Keratinocyte (primary cell): ENCODE measurements at regions not wholly inside any gene's neighbourhood (a gene's known extent, or its start where the extent isn't known, plus 50 kb on each side); places are given as distances from the start of the nearest gene placed in this dataset.

ENCODE experiments used
- EZH2 ChIP-seq: IDR thresholded peaks from one replicate; pipeline ENCODE4 v1.6.1; 2012; ENCODE audit warnings: inconsistent platforms, mild to moderate bottlenecking, low read length, moderate library complexity
- TF ChIP-seq, protein P1 (sequence below), 3 experiments: IDR thresholded peaks in 1 of 3; conservative IDR thresholded peaks in 1 of 3; optimal IDR thresholded peaks in 1 of 3; 2 replicates in 2 of 3; 3 replicates in 1 of 3; pipeline versions ENCODE3 to v1.5.1; 2011; ENCODE audit warnings: low read length in 3 of 3, mild to moderate bottlenecking in 3 of 3, moderate library complexity in 2 of 3, control low read depth in 1 of 3, inconsistent platforms in 1 of 3; ENCODE audit not compliant: insufficient read depth in 2 of 3; ENCODE audit errors: extremely low read depth in 1 of 3

DNA sequence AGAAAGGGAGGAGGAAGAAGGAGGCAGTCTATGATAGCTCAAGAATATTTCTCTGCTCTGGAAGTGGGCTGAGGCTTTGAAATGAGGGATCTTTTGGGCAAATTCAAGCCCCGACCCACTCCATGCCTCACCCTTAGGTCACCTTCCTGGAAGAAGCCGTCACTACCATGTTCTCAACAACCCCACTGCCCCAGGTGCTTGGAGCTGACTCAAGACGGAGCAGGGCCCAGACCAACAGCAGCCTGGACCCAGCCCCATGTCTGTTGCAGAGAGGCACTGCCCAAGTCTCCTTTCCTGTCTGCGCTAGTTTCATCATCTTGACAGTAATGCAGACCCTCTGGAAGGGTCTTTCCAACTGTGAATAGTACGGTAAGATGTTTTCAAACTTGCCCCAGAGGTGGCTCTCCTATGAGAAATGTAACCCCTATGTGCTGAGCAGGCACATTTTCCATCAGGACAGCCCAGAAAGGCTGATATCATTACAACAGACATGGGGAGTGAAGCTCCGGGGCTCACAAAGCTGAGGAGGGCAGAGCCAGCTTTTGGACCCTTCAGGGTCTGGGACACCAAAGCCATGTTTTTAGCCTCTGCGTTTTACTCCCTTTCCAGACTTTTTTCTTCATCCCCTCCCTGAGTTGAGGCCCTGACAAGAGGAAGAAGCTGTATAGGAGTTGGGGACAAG is 128.2 kb upstream of the LARP1 start:
- TF ChIP-seq, protein P1, sequence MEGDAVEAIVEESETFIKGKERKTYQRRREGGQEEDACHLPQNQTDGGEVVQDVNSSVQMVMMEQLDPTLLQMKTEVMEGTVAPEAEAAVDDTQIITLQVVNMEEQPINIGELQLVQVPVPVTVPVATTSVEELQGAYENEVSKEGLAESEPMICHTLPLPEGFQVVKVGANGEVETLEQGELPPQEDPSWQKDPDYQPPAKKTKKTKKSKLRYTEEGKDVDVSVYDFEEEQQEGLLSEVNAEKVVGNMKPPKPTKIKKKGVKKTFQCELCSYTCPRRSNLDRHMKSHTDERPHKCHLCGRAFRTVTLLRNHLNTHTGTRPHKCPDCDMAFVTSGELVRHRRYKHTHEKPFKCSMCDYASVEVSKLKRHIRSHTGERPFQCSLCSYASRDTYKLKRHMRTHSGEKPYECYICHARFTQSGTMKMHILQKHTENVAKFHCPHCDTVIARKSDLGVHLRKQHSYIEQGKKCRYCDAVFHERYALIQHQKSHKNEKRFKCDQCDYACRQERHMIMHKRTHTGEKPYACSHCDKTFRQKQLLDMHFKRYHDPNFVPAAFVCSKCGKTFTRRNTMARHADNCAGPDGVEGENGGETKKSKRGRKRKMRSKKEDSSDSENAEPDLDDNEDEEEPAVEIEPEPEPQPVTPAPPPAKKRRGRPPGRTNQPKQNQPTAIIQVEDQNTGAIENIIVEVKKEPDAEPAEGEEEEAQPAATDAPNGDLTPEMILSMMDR (optimal IDR thresholded peaks at IDR 0.05 in 1 of 3, IDR thresholded peaks at IDR 0.05 in 1 of 3, conservative IDR thresholded peaks at IDR 0.05 in 1 of 3; ENCODE audit: extremely low read depth in 1 of 3, insufficient read depth in 2 of 3, low read length in 3 of 3): no peak
- no peak for TF ChIP-seq EZH2
